ENCODE measurements at regions not wholly inside any gene's neighbourhood (a gene's known extent, or its start where the extent isn't known, plus 50 kb on each side); places are given as distances from the start of the nearest gene placed in this dataset.

DNA sequence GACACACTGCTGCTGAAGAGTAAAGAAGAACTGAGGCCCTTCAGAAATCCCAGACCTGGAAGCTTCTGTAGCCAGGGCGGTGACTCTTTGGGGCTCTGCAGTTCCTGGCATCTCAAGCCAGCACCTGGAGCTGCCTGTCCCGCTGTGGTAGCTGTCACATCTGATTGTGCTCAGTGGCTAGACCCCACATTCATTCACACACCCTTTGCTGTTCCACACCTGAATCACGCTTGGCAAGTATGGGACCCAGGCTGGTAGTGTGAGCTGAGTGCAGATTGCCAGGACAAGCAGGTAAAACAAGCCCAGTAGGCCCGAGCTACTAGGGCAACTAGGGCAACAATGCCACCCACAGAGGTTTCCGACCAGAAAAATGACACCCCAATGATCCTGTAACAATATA, 218.2 kb downstream of the VGLL3 start:
- ATAC-seq = no peak
- Mint-ChIP-seq H3K4me1 (peaks cover 3% of the 10 kb centered on the region; the same call in 1 of the 2 replicates), H3K9me3 (no peaks in the 10 kb centered on the region), H3K27me3 (ENCODE audit: low read depth) (no peaks in the 10 kb centered on the region), H3K36me3 (no peaks in the 10 kb centered on the region), H3K4me3 (no peak overlapping the region), H3K27ac (no peak overlapping the region)
- no peak for TF ChIP-seq FOXK1 (CRISPR knock-in tag; IDR thresholded peaks at IDR 0.05)
- no peak for TF ChIP-seq ELF4 (CRISPR knock-in tag; IDR thresholded peaks at IDR 0.05; ENCODE audit: low read depth)
- TF ChIP-seq KAT7 (CRISPR knock-in tag; IDR thresholded peaks at IDR 0.05; ENCODE audit: borderline replicate concordance) = no peak
- TF ChIP-seq ZNF121 (CRISPR knock-in tag; IDR thresholded peaks at IDR 0.05) = no peak
- TF ChIP-seq ZNF423 (CRISPR knock-in tag; IDR thresholded peaks at IDR 0.05) = no peak
- DNase-seq (ENCODE audit: low spot score) = no peak
- POLR2A ChIA-PET = no interaction called here
- CTCF ChIA-PET = interaction anchor here (1.1 to 4.3 kb wide), 3 partner anchors 219 to 395 kb away, joined by 4 to 35 read pairs (median 29); partner anchors contain the start of gene VGLL3

DNA sequence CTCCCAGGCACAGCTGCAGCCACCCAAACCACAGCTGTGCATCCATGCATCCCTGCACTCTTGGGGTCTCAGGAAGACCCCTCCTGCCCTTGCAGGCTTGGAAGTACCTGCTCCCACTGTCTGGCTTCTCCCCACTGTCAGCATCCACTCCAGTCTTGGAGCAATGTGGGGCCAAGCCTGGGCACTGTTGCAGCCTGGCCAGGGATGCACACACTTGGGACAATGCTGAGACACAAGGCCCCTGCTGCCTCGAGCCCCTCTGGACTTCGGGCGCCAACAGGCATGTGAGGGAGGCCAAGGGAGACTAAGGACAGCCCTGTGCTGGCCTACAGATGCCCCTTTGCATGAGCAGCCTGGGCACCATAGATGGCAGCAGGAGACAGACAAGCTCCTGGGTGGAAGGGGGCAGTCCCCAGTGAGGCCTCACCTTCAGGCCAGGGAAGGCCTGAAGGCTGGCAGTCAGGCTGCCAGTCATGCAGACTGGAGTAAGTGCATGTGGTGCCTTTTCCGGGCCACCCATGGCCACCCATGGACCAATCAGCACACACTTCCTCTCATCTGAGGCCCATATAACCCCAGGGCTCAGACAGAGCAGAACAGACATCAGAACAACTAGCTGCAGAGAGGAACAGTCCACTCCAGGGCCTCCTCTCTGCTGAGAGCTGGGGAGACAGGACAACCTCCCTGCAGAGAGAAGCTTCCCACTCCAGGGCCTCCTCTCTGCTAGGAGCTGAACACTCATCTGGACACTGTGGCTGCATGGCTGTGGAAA, 219.0 kb downstream of the VGLL3 start:
- CTCF ChIA-PET = interaction anchor here (3.8 to 4.3 kb wide), 2 partner anchors 311 to 396 kb away, joined by 29 to 35 read pairs; no protein-coding TSS in a partner anchor
- H3K4me3 Mint-ChIP-seq = no peak overlapping the region
- H3K27ac Mint-ChIP-seq = no peak overlapping the region
- H3K36me3 Mint-ChIP-seq = no peaks in the 10 kb centered on the region
- no peak for DNase-seq (ENCODE audit: low spot score)
- peaks cover 3% of the 10 kb centered on the region; the same call in 1 of the 2 replicates for H3K4me1 Mint-ChIP-seq
- H3K9me3 Mint-ChIP-seq = no peaks in the 10 kb centered on the region
- POLR2A ChIA-PET = no interaction called here
- no peak for TF ChIP-seq ARID4B (CRISPR knock-in tag; IDR thresholded peaks at IDR 0.05; ENCODE audit: borderline replicate concordance)
- no peak for TF ChIP-seq SP1 (CRISPR knock-in tag; conservative IDR thresholded peaks at IDR 0.05)
- TF ChIP-seq CBFB (CRISPR knock-in tag; IDR thresholded peaks at IDR 0.05; ENCODE audit: low read depth) = no peak
- TF ChIP-seq JUN (CRISPR knock-in tag; IDR thresholded peaks at IDR 0.05) = no peak
- no peak for TF ChIP-seq ERG (CRISPR knock-in tag; IDR thresholded peaks at IDR 0.05)
- TF ChIP-seq KAT7 (CRISPR knock-in tag; IDR thresholded peaks at IDR 0.05; ENCODE audit: borderline replicate concordance) = no peak
- no peak for TF ChIP-seq NFATC4 (CRISPR knock-in tag; IDR thresholded peaks at IDR 0.05)
- TF ChIP-seq FOXK1 (CRISPR knock-in tag; IDR thresholded peaks at IDR 0.05) = no peak
- TF ChIP-seq NR3C1 (CRISPR knock-in tag; conservative IDR thresholded peaks at IDR 0.05; ENCODE audit: low read depth) = no peak
- TF ChIP-seq, protein P1, sequence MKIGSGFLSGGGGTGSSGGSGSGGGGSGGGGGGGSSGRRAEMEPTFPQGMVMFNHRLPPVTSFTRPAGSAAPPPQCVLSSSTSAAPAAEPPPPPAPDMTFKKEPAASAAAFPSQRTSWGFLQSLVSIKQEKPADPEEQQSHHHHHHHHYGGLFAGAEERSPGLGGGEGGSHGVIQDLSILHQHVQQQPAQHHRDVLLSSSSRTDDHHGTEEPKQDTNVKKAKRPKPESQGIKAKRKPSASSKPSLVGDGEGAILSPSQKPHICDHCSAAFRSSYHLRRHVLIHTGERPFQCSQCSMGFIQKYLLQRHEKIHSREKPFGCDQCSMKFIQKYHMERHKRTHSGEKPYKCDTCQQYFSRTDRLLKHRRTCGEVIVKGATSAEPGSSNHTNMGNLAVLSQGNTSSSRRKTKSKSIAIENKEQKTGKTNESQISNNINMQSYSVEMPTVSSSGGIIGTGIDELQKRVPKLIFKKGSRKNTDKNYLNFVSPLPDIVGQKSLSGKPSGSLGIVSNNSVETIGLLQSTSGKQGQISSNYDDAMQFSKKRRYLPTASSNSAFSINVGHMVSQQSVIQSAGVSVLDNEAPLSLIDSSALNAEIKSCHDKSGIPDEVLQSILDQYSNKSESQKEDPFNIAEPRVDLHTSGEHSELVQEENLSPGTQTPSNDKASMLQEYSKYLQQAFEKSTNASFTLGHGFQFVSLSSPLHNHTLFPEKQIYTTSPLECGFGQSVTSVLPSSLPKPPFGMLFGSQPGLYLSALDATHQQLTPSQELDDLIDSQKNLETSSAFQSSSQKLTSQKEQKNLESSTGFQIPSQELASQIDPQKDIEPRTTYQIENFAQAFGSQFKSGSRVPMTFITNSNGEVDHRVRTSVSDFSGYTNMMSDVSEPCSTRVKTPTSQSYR (CRISPR knock-in tag; IDR thresholded peaks at IDR 0.05) = no peak
- no peak for TF ChIP-seq CREB1 (CRISPR knock-in tag; IDR thresholded peaks at IDR 0.05)
- H3K27me3 Mint-ChIP-seq (ENCODE audit: low read depth) = no peaks in the 10 kb centered on the region
- ATAC-seq = peak; percentile 39

Data from WTC11 (cell line).